SK-N-SH treated with all-trans-retinoic acid at 6 μM for 48 hours (cell line): ENCODE measurements at regions not wholly inside any gene's neighbourhood (a gene's known extent, or its start where the extent isn't known, plus 50 kb on each side); places are given as distances from the start of the nearest gene placed in this dataset.
A peak's percentile ranks its signal among the peaks of the same experiment; 100 is the strongest.

Source experiments
- ATAC-seq: fragments of 200-7000 bp; cut with Tn5 transposase; 3 replicates; pipeline ENCODE4 v1.9.1; 2020; ENCODE audit warnings: mild to moderate bottlenecking, moderate library complexity
- ARNTL ChIP-seq: fragments of 450-650 bp; formaldehyde crosslinking; IDR thresholded peaks from 2 replicates; pipeline ENCODE4 v1.5.0; 2020; ENCODE audit warnings: low read depth, mild to moderate bottlenecking, moderate library complexity, borderline replicate concordance
- BACH2 ChIP-seq: fragments of 250-450 bp; sonication (Bioruptor Pico); IDR thresholded peaks from 2 replicates; pipeline ENCODE4 v1.9.0; 2021; ENCODE audit warnings: mild to moderate bottlenecking, borderline replicate concordance
- CREB5 ChIP-seq: fragments of 250-450 bp; sonication (Bioruptor Pico); IDR thresholded peaks from 2 replicates; pipeline ENCODE4 v1.5.1; 2020; ENCODE audit warnings: low read depth, mild to moderate bottlenecking, moderate library complexity
- CSDC2 ChIP-seq: fragments of 250-450 bp; sonication (Bioruptor Pico); IDR thresholded peaks from 2 replicates; pipeline ENCODE4 v1.5.0; 2020; ENCODE audit warnings: mild to moderate bottlenecking, moderate library complexity
- CSRNP3 ChIP-seq: fragments of 250-450 bp; sonication (Bioruptor Pico); IDR thresholded peaks from 2 replicates; pipeline ENCODE4 v1.5.1; 2021; ENCODE audit warnings: mild to moderate bottlenecking, moderate library complexity
- ESRRG ChIP-seq: fragments of 250-450 bp; sonication (Bioruptor Pico); IDR thresholded peaks from 2 replicates; pipeline ENCODE4 v1.6.1; 2021; ENCODE audit warnings: mild to moderate bottlenecking
- ISL1 ChIP-seq: fragments of 250-450 bp; sonication (Bioruptor Pico); IDR thresholded peaks from 2 replicates; pipeline ENCODE4 v2.1.2; 2022; ENCODE audit warnings: mild to moderate bottlenecking, moderate library complexity
- OSR1 ChIP-seq: fragments of 250-450 bp; sonication (Bioruptor Pico); IDR thresholded peaks from 2 replicates; pipeline ENCODE4 v1.8.0; 2022; ENCODE audit warnings: moderate library complexity, mild to moderate bottlenecking, inconsistent platforms
- POU6F1 ChIP-seq: fragments of 250-450 bp; sonication (Bioruptor Pico); IDR thresholded peaks from 2 replicates; pipeline ENCODE4 v1.8.0; 2021; ENCODE audit warnings: low read depth, mild to moderate bottlenecking, moderate library complexity, borderline replicate concordance
- PPARA ChIP-seq: fragments of 250-450 bp; sonication (Bioruptor Pico); IDR thresholded peaks from 2 replicates; pipeline ENCODE4 v1.5.0; 2020; ENCODE audit warnings: mild to moderate bottlenecking, borderline replicate concordance
- RARB ChIP-seq: fragments of 250-450 bp; sonication (Bioruptor Pico); IDR thresholded peaks from 2 replicates; pipeline ENCODE4 v1.8.0; 2021; ENCODE audit warnings: mild to moderate bottlenecking, moderate library complexity
- SNAI2 ChIP-seq: fragments of 250-450 bp; sonication (Bioruptor Pico); IDR thresholded peaks from 2 replicates; pipeline ENCODE4 v1.5.0; 2020; ENCODE audit warnings: mild to moderate bottlenecking, moderate library complexity
- TOX ChIP-seq: fragments of 250-450 bp; sonication (Bioruptor Pico); IDR thresholded peaks from 2 replicates; pipeline ENCODE4 v1.8.0; 2021; ENCODE audit warnings: mild to moderate bottlenecking, moderate library complexity, borderline replicate concordance
- TSHZ2 ChIP-seq: fragments of 250-450 bp; sonication (Bioruptor Pico); IDR thresholded peaks from 2 replicates; pipeline ENCODE4 v1.5.0; 2020; ENCODE audit warnings: mild to moderate bottlenecking, moderate library complexity
- ZC3H10 ChIP-seq: fragments of 250-450 bp; sonication (Bioruptor Pico); IDR thresholded peaks from 2 replicates; pipeline ENCODE4 v1.5.1; 2021; ENCODE audit warnings: mild to moderate bottlenecking, moderate library complexity
- ZFP3 ChIP-seq: fragments of 250-450 bp; sonication (Bioruptor Pico); IDR thresholded peaks from 2 replicates; pipeline ENCODE4 v1.5.0; 2020; ENCODE audit warnings: mild to moderate bottlenecking, moderate library complexity
- ZFP30 ChIP-seq: fragments of 450-650 bp; formaldehyde crosslinking; IDR thresholded peaks from 2 replicates; pipeline ENCODE4 v1.5.0; 2022; ENCODE audit warnings: mild to moderate bottlenecking, moderate library complexity
- ZNF565 ChIP-seq: fragments of 450-650 bp; formaldehyde crosslinking; conservative IDR thresholded peaks from 2 replicates; pipeline ENCODE4 v1.5.0; 2020; ENCODE audit warnings: low read depth, mild to moderate bottlenecking, moderate library complexity
- ZNF8 ChIP-seq: fragments of 450-650 bp; formaldehyde crosslinking; IDR thresholded peaks from 2 replicates; pipeline ENCODE4 v1.5.0; 2020; ENCODE audit warnings: mild to moderate bottlenecking, moderate library complexity

- TF ChIP-seq BACH2 (CRISPR knock-in tag) (no peak), TOX (CRISPR knock-in tag) (no peak), SNAI2 (CRISPR knock-in tag) (no peak), PPARA (CRISPR knock-in tag) (no peak), ISL1 (CRISPR knock-in tag) (no peak), ZC3H10 (CRISPR knock-in tag) (no peak), ZNF565 (CRISPR knock-in tag) (no peak), CREB5 (no peak), ESRRG (CRISPR knock-in tag) (no peak), OSR1 (CRISPR knock-in tag) (no peak), ARNTL (CRISPR knock-in tag) (no peak), ZFP30 (CRISPR knock-in tag) (no peak), CSDC2 (CRISPR knock-in tag) (no peak), ZFP3 (CRISPR knock-in tag) (no peak), CSRNP3 (no peak), RARB (CRISPR knock-in tag) (no peak), POU6F1 (no peak)
- TF ChIP-seq, all 23 proteins: peak for 0
- no peak for ATAC-seq
These were observed 70.4 kb downstream of the GGTLC2 start for GRCh38 chr22:22714600-22715335.

- no peak for ATAC-seq
- TF ChIP-seq ARNTL (CRISPR knock-in tag): no peak
- TF ChIP-seq ZC3H10 (CRISPR knock-in tag): no peak
- no peak for TF ChIP-seq ESRRG (CRISPR knock-in tag)
- no peak for TF ChIP-seq ZNF8 (CRISPR knock-in tag)
- no peak for TF ChIP-seq ZNF565 (CRISPR knock-in tag)
- no peak for TF ChIP-seq CSRNP3
These were observed 71.8 kb downstream of the GGTLC2 start for GRCh38 chr22:22716136-22716665.

- no peak for TF ChIP-seq BACH2 (CRISPR knock-in tag)
- TF ChIP-seq PPARA (CRISPR knock-in tag): 0 out of 2 replicates have a peak, but pooled peaks have one; percentile 14
- TF ChIP-seq TSHZ2 (CRISPR knock-in tag): no peak
- no peak for ATAC-seq
These were observed 73.2 kb downstream of the GGTLC2 start for GRCh38 chr22:22717664-22718063.
